H9 (cell line): ENCODE measurements at regions not wholly inside any gene's neighbourhood (a gene's known extent, or its start where the extent isn't known, plus 50 kb on each side); places are given as distances from the start of the nearest gene placed in this dataset.

Experiments used
- DNase-seq: peaks from one replicate; pipeline ENCODE4 v3.0.0-alpha.2; 2017
- H2AFZ ChIP-seq: one replicate; pipeline ENCODE4 v1.6.1; 2013; ENCODE audit warnings: mild to moderate bottlenecking, low read length, control low read depth, moderate library complexity
- H2AK5ac ChIP-seq: 2 replicates; pipeline ENCODE4 v1.6.1; 2013; ENCODE audit warnings: low read length, control low read depth, mixed read lengths; ENCODE audit not compliant: insufficient read length
- H2BK120ac ChIP-seq: one replicate; pipeline ENCODE4 v1.6.1; 2013; ENCODE audit warnings: low read depth, mild to moderate bottlenecking, low read length, control low read depth, inconsistent platforms; ENCODE audit not compliant: poor library complexity, severe bottlenecking
- H2BK12ac ChIP-seq: 2 replicates; pipeline ENCODE4 v1.6.1; 2013; ENCODE audit warnings: low read length, control low read depth, mixed read lengths, low read depth; ENCODE audit not compliant: insufficient read length
- H2BK15ac ChIP-seq: 2 replicates; pipeline ENCODE4 v1.6.1; 2013; ENCODE audit warnings: low read depth, low read length, control low read depth
- H2BK20ac ChIP-seq: one replicate; pipeline ENCODE4 v1.6.1; 2013; ENCODE audit warnings: low read depth, mild to moderate bottlenecking, low read length, control low read depth, inconsistent platforms; ENCODE audit not compliant: poor library complexity, severe bottlenecking
- H2BK5ac ChIP-seq: 2 replicates; pipeline ENCODE4 v1.6.1; 2013; ENCODE audit warnings: low read length, control low read depth, mixed read lengths; ENCODE audit not compliant: insufficient read length
- H3K14ac ChIP-seq: 2 replicates; pipeline ENCODE4 v1.6.1; 2013; ENCODE audit warnings: low read length, control low read depth; ENCODE audit not compliant: insufficient read depth
- H3K18ac ChIP-seq: 2 replicates; pipeline ENCODE4 v1.6.1; 2013; ENCODE audit warnings: low read depth, mild to moderate bottlenecking, mixed read lengths, low read length, control low read depth; ENCODE audit not compliant: insufficient read length
- H3K23ac ChIP-seq: 2 replicates; pipeline ENCODE4 v1.6.1; 2013; ENCODE audit warnings: low read length, control low read depth, mixed read lengths, low read depth; ENCODE audit not compliant: insufficient read length
- H3K23me2 ChIP-seq: 2 replicates; pipeline ENCODE4 v1.6.1; 2013; ENCODE audit warnings: low read depth, mild to moderate bottlenecking, mixed read lengths, low read length, control low read depth; ENCODE audit not compliant: insufficient read length, poor library complexity, severe bottlenecking
- H3K27ac ChIP-seq: 2 replicates; pipeline ENCODE4 v1.5.1; 2013; ENCODE audit warnings: low read length, control low read depth, mixed read lengths, low read depth; ENCODE audit not compliant: insufficient read length
- H3K27me3 ChIP-seq: 2 replicates; pipeline ENCODE4 v1.6.1; 2013; ENCODE audit warnings: low read length, control low read depth, inconsistent platforms; ENCODE audit not compliant: insufficient read depth
- H3K4ac ChIP-seq: 2 replicates; pipeline ENCODE4 v1.6.1; 2013; ENCODE audit warnings: low read depth, mild to moderate bottlenecking, control low read depth, inconsistent platforms, low read length, moderate library complexity
- H3K4me1 ChIP-seq: 2 replicates; pipeline ENCODE4 v1.6.1; 2013; ENCODE audit warnings: low read length, control low read depth, inconsistent platforms; ENCODE audit not compliant: insufficient read depth
- H3K4me2 ChIP-seq: 2 replicates; pipeline ENCODE4 v1.6.1; 2013; ENCODE audit warnings: low read length, control low read depth, mixed read lengths; ENCODE audit not compliant: insufficient read length, insufficient read depth
- H3K56ac ChIP-seq: 2 replicates; pipeline ENCODE4 v1.6.1; 2013; ENCODE audit warnings: low read depth, mild to moderate bottlenecking, mixed read lengths, low read length, control low read depth; ENCODE audit not compliant: insufficient read length
- H3K79me1 ChIP-seq: 2 replicates; pipeline ENCODE4 v1.6.1; 2013; ENCODE audit warnings: low read depth, mild to moderate bottlenecking, moderate library complexity, low read length, control low read depth, inconsistent platforms; ENCODE audit not compliant: insufficient read depth, poor library complexity, severe bottlenecking
- H3K79me2 ChIP-seq: 2 replicates; pipeline ENCODE4 v1.6.1; 2013; ENCODE audit warnings: low read length, control low read depth, inconsistent platforms; ENCODE audit not compliant: insufficient read depth
- H3K9ac ChIP-seq: 2 replicates; pipeline ENCODE4 v1.6.1; 2013; ENCODE audit warnings: low read length, control low read depth, mixed read lengths; ENCODE audit not compliant: insufficient read length; ENCODE audit errors: extremely low read depth
- H3K9me3 ChIP-seq: one replicate; pipeline ENCODE4 v1.6.1; 2013; ENCODE audit warnings: low read depth, low read length, inconsistent platforms; ENCODE audit not compliant: control insufficient read depth
- H3T11ph ChIP-seq: one replicate; pipeline ENCODE4 v1.6.1; 2013; ENCODE audit warnings: mild to moderate bottlenecking, low read length, control low read depth, inconsistent platforms
- H4K20me1 ChIP-seq: one replicate; pipeline ENCODE4 v1.6.1; 2013; ENCODE audit not compliant: control insufficient read depth, insufficient read length, insufficient read depth
- H4K5ac ChIP-seq: 2 replicates; pipeline ENCODE4 v1.6.1; 2013; ENCODE audit warnings: low read depth, mild to moderate bottlenecking, mixed read lengths, low read length, control low read depth; ENCODE audit not compliant: insufficient read length
- H4K8ac ChIP-seq: replicated peaks from 2 replicates; pipeline ENCODE4 v1.6.1; 2013; ENCODE audit warnings: low read length, control low read depth, mixed read lengths, low read depth; ENCODE audit not compliant: insufficient read length
- H4K91ac ChIP-seq: 2 replicates; pipeline ENCODE4 v1.6.1; 2013; ENCODE audit warnings: low read depth, mild to moderate bottlenecking, moderate library complexity, mixed read lengths, low read length, control low read depth; ENCODE audit not compliant: insufficient read length
- H3K27ac Mint-ChIP-seq, 3 experiments: 2 replicates in 2 of 3; 3 replicates in 1 of 3; pipeline ENCODE4 v1.8.0; 2020 to 2021; ENCODE audit warnings: mixed read lengths in 3 of 3, mild to moderate bottlenecking in 1 of 3, moderate library complexity in 1 of 3
- H3K27me3 Mint-ChIP-seq: 2 replicates; pipeline ENCODE4 v1.8.0; 2021; ENCODE audit warnings: low read depth, mild to moderate bottlenecking, moderate library complexity, mixed read lengths
- H3K36me3 Mint-ChIP-seq, 3 experiments: 2 replicates in 2 of 3; 3 replicates in 1 of 3; pipeline ENCODE4 v1.8.0; 2020 to 2021; ENCODE audit warnings: low read depth in 3 of 3, mixed read lengths in 3 of 3; ENCODE audit not compliant: insufficient read depth in 1 of 3
- H3K4me1 Mint-ChIP-seq, 2 experiments: 2 replicates each; pipeline ENCODE4 v1.8.0; 2020; ENCODE audit warnings: mixed read lengths in 2 of 2
- H3K4me3 Mint-ChIP-seq, 2 experiments: 2 replicates in 1 of 2; 3 replicates in 1 of 2; pipeline ENCODE4 v1.8.0; 2020 to 2021; ENCODE audit warnings: mild to moderate bottlenecking in 2 of 2, mixed read lengths in 2 of 2, moderate library complexity in 1 of 2
- H3K9me3 Mint-ChIP-seq, 2 experiments: 2 replicates in 1 of 2; 3 replicates in 1 of 2; pipeline ENCODE4 v1.8.0; 2020; ENCODE audit warnings: mild to moderate bottlenecking in 2 of 2, mixed read lengths in 2 of 2, moderate library complexity in 1 of 2
- WGBS: extraction: QIAGEN DNeasy Blood & Tissue Kit; methylation state at CpG from one replicate; pipeline ENCODE4 v1.1.7; 2013; ENCODE audit warnings: missing lambda C conversion rate, low lambda C conversion rate, mixed read lengths; ENCODE audit not compliant: insufficient read length; ENCODE audit errors: extremely low coverage; 5-methylcytosine and 5-hydroxymethylcytosine counted together
- TF ChIP-seq, protein P1 (sequence below): fragments of 200-600 bp; sonication (generic); conservative IDR thresholded peaks from 3 replicates; pipeline ENCODE4 v1.8.0; 2021; ENCODE audit warnings: antibody characterized with exemption, mild to moderate bottlenecking

DNA sequence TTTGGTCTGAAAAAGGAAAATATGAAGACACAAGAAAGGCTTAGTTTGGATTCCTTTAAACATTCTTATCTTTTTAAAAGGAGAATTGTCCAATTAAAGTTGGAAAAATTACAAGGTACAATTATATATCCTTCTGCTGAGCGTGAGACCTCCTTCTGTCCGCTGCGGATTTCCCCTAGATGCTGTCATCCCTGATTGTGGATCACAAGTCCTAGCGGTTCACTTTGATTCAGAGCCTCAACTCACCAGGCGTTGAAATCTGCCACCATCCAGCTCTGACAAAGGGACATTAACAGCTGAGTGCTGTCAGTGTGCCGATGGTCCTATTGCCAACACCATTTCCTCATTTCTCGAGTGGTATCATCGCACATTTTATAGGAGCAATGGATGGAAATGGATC, 73.1 kb upstream of the PTER start:
- no peak overlapping the region for H3K4me2 ChIP-seq
- no peaks in the 10 kb centered on the region for H3K27me3 Mint-ChIP-seq
- no CpG with 5 or more reads among the region's 8 CpGs for WGBS
- H2BK12ac ChIP-seq = no peak overlapping the region
- H3K14ac ChIP-seq = no peak overlapping the region
- H2BK5ac ChIP-seq = no peak overlapping the region
- peaks cover 18 to 29% (median 27%) of the 10 kb centered on the region in 3 experiments for H3K36me3 Mint-ChIP-seq
- no peaks in the 10 kb centered on the region for H3K4me1 ChIP-seq
- H2AK5ac ChIP-seq = no peak overlapping the region
- no peaks in the 10 kb centered on the region for H4K20me1 ChIP-seq
- no peak overlapping the region for H3K23ac ChIP-seq
- no peak overlapping the region for H4K5ac ChIP-seq
- DNase-seq = no peak
- no peak overlapping the region for H3K27ac Mint-ChIP-seq
- peaks cover 6% of the 10 kb centered on the region for H3K9me3 ChIP-seq
- no peaks in the 10 kb centered on the region for H3K79me1 ChIP-seq
- H2BK15ac ChIP-seq = no peak overlapping the region
- no peak overlapping the region for H4K91ac ChIP-seq
- H3T11ph ChIP-seq = no peak overlapping the region
- H3K27ac ChIP-seq = no peak overlapping the region
- no peak overlapping the region for H2BK20ac ChIP-seq
- TF ChIP-seq, protein P1, sequence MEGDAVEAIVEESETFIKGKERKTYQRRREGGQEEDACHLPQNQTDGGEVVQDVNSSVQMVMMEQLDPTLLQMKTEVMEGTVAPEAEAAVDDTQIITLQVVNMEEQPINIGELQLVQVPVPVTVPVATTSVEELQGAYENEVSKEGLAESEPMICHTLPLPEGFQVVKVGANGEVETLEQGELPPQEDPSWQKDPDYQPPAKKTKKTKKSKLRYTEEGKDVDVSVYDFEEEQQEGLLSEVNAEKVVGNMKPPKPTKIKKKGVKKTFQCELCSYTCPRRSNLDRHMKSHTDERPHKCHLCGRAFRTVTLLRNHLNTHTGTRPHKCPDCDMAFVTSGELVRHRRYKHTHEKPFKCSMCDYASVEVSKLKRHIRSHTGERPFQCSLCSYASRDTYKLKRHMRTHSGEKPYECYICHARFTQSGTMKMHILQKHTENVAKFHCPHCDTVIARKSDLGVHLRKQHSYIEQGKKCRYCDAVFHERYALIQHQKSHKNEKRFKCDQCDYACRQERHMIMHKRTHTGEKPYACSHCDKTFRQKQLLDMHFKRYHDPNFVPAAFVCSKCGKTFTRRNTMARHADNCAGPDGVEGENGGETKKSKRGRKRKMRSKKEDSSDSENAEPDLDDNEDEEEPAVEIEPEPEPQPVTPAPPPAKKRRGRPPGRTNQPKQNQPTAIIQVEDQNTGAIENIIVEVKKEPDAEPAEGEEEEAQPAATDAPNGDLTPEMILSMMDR = no peak
- H3K27me3 ChIP-seq = no peaks in the 10 kb centered on the region
- no peak overlapping the region for H4K8ac ChIP-seq
- no peaks in the 10 kb centered on the region for H3K79me2 ChIP-seq
- no peak overlapping the region for H3K56ac ChIP-seq
- no peak overlapping the region for H2BK120ac ChIP-seq
- no peak overlapping the region for H2AFZ ChIP-seq
- no peak overlapping the region for H3K9ac ChIP-seq
- no peak overlapping the region for H3K4ac ChIP-seq
- H3K4me1 Mint-ChIP-seq = peaks cover 23 to 25% of the 10 kb centered on the region in 2 experiments
- no peaks in the 10 kb centered on the region for H3K23me2 ChIP-seq
- H3K18ac ChIP-seq = no peak overlapping the region
- peaks cover 14 to 15% of the 10 kb centered on the region in 2 experiments for H3K9me3 Mint-ChIP-seq
- H3K4me3 Mint-ChIP-seq = no peak overlapping the region
